PFSK-1 (cell line): ENCODE measurements at regions not wholly inside any gene's neighbourhood (a gene's known extent, or its start where the extent isn't known, plus 50 kb on each side); places are given as distances from the start of the nearest gene placed in this dataset.

Source experiments
- FOXP2 ChIP-seq: optimal IDR thresholded peaks from 2 replicates; pipeline ENCODE3; 2011; ENCODE audit warnings: borderline replicate concordance, control low read depth, inconsistent platforms; ENCODE audit not compliant: insufficient read depth; ENCODE audit errors: extremely low read length, extremely low read depth
- POLR2AphosphoS5 ChIP-seq: IDR thresholded peaks from 2 replicates; pipeline ENCODE4 v1.6.1; 2012; ENCODE audit warnings: low read depth, mild to moderate bottlenecking, control low read depth, low read length, moderate library complexity
- REST ChIP-seq, 2 experiments: IDR thresholded peaks; 2 replicates each; pipeline versions ENCODE4 v1.6.1 to v1.8.0; 2011 to 2012; ENCODE audit warnings: low read depth in 2 of 2, low read length in 2 of 2, control low read depth in 1 of 2, inconsistent platforms in 1 of 2, mild to moderate bottlenecking in 1 of 2, moderate library complexity in 1 of 2; ENCODE audit not compliant: insufficient read depth in 1 of 2
- SIN3A ChIP-seq: IDR thresholded peaks from 2 replicates; pipeline ENCODE4 v1.6.1; 2012; ENCODE audit warnings: mild to moderate bottlenecking, low read length, moderate library complexity, borderline replicate concordance; ENCODE audit not compliant: insufficient read depth
- TAF1 ChIP-seq: IDR thresholded peaks from 2 replicates; pipeline ENCODE4 v1.6.1; 2012; ENCODE audit warnings: low read length, control low read depth, borderline replicate concordance; ENCODE audit not compliant: insufficient read depth

- TF ChIP-seq POLR2AphosphoS5: no peak
- no peak for TF ChIP-seq SIN3A
- no peak for TF ChIP-seq REST (IDR thresholded peaks at IDR 0.05; ENCODE audit: insufficient read depth in 1 of 2, low read depth in 2 of 2, low read length in 2 of 2)
- no peak for TF ChIP-seq FOXP2
- TF ChIP-seq TAF1: no peak
Measured at GRCh38 chr5:88368201-88368600, 99.6 kb upstream of the TMEM161B start.

DNA sequence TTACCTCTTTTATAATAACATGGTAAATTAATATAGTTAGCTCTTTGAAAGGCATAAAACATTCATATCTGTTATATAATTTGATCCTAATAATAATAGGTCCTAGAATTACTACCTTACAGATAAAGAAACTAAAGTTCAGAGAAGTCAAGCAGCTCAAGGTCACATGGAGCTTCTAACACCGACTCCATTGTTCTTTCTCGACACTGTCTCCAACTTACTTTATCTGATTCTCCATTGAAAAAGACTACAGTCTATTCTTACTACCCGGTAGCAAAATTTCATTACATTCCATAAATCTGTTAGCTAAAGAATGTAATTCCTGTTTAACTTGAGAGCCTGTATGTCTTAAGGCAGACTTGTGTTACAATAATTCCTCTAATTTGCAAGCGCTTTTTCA is 96.3 kb upstream of the TMEM161B start:
- TF ChIP-seq SIN3A (no peak), REST (IDR thresholded peaks at IDR 0.05; ENCODE audit: insufficient read depth in 1 of 2, low read depth in 2 of 2, low read length in 2 of 2) (no peak), TAF1 (no peak), FOXP2 (no peak), POLR2AphosphoS5 (no peak)

GRCh38 chr5:88355490-88356050 is 86.9 kb upstream of the TMEM161B start:
- no peak for TF ChIP-seq POLR2AphosphoS5

DNA sequence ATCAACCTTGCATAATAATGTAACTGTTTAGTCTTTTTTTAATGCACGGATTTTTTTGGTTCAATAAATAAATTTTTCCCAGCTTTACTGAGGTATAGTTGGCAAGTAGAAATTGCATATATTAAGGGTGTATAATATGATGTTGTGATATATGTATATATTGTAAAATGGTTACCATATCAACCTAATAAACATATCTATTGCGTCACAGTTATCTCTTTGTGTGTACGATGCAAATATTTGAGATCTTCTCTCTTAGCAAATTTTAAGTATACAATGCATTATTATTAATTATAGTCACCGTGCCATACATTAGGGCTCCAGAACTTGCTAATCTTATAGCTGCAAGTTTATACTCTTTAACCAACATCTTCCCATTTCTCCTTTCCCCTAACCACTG is 57.2 kb upstream of the TMEM161B start:
- no peak for TF ChIP-seq POLR2AphosphoS5

GRCh38 chr5:88322785-88323184 is 54.1 kb upstream of the TMEM161B start:
- TF ChIP-seq REST (IDR thresholded peaks at IDR 0.05; ENCODE audit: insufficient read depth in 1 of 2, low read depth in 2 of 2, low read length in 2 of 2): no peak
- no peak for TF ChIP-seq FOXP2
- no peak for TF ChIP-seq POLR2AphosphoS5
- TF ChIP-seq TAF1: no peak
- no peak for TF ChIP-seq SIN3A
